ENCODE measurements at regions not wholly inside any gene's neighbourhood (a gene's known extent, or its start where the extent isn't known, plus 50 kb on each side); places are given as distances from the start of the nearest gene placed in this dataset.

GRCh38 chr15:31216215-31216911 lies 110.3 kb upstream of the KLF13 start:
- TF ChIP-seq CTCF (IDR thresholded peaks at IDR 0.05) (peak in 1 of 4 experiments; percentile 36), POLR2A (IDR thresholded peaks at IDR 0.05) (peak in 1 of 2 donors; percentile 9)
